ENCODE measurements at regions not wholly inside any gene's neighbourhood (a gene's known extent, or its start where the extent isn't known, plus 50 kb on each side); places are given as distances from the start of the nearest gene placed in this dataset.

- DNase-seq (ENCODE audit: low read depth), result no peak
Observed at GRCh38 chr12:88251798-88252197, 109.7 kb downstream of the TMTC3 start.

- no peak for DNase-seq (ENCODE audit: low read depth)
Observed at GRCh38 chr12:88253371-88253978, 111.4 kb downstream of the TMTC3 start.

DNA sequence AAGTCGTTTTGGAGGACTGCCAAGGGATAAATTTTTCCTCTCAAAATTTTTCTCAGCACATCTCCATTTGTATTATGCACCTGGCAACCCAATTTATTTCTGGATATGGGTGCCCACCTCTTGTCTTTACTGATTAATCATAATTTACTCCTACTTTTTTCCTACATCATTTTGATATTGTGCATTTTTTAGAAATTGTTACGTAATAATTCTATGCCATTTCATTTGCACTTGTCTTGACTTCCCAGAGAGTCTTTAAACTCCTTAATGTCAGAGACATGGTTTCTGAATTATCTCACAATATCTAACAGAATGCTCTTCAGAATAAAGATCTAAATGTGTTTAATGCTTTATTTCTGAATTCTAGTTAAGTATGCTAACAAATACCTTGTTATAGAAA is 113.1 kb downstream of the TMTC3 start:
- DNase-seq (ENCODE audit: low read depth), result no peak

- DNase-seq (ENCODE audit: low read depth), result no peak
Observed at GRCh38 chr12:88255847-88256246, 113.7 kb downstream of the TMTC3 start.

GRCh38 chr12:88258396-88258795 is 116.3 kb downstream of the TMTC3 start:
- DNase-seq (ENCODE audit: low read depth), result no peak

DNA sequence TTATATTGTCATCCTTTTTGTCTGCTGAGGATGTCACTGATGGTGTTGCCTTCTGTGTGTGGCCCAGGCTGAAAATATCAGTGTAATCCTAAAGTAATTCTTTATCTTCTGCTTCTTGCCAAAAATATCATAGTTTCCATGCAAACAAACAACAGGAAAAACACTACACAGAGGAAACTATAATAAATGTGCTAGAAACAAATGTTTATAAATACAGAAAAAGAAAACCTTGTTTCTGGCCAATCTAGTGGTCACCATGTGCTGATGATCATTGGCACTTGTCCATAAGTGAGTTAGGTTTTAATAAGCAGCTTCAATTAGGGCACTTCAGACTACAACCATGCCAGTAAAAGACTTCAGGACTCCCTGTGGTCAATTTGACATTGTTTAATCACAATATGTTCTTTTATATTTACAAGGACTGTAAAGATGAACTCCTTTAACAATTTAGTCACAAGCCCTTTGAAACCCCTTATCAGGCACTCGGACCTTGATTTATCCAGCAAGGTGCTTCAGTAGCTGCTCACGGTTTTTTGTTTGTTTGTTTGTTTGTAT is 124.8 kb downstream of the TMTC3 start:
- no peak for DNase-seq (ENCODE audit: low read depth)

GRCh38 chr12:88267630-88268029 is 125.5 kb downstream of the TMTC3 start:
- no peak for DNase-seq (ENCODE audit: low read depth)

DNA sequence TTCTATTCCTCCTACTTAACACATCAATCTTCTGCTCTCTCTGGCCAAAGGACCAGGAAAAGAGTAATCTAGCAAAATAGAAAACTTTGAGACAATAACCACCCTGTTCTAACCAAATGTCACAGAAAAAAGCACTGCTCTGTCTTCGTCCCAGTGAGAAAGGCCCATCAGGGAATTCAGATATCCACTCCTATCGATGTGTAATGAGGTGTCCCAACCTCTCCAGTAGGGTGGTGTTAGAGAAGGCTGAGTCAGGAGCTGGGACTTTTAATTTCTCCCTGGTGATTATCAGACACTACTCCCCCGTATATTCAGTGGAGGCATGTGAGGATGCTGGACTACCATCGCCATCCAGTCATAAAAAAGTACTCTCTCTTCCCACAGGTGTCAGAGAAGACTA is 130.3 kb downstream of the TMTC3 start:
- no peak for DNase-seq (ENCODE audit: low read depth)

DNA sequence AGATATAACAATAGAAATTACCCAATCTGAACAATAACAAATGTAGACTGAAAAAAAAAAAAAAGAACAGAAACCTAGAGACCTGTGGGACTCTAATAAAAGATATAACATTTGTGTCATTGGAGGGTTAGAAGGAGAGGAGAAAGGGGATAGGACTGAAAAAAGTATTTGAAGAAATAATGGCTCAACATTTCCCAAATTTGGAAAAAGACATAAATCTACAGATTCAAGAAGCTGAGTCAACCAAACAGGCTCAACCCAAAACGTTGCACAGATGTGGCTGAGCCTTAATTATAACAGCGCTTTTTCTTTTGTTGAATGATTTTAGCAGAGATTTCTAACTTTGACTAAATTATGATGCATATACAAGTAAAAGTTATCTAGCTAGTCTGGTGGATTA is 131.3 kb downstream of the TMTC3 start:
- DNase-seq (ENCODE audit: low read depth), result no peak

DNA sequence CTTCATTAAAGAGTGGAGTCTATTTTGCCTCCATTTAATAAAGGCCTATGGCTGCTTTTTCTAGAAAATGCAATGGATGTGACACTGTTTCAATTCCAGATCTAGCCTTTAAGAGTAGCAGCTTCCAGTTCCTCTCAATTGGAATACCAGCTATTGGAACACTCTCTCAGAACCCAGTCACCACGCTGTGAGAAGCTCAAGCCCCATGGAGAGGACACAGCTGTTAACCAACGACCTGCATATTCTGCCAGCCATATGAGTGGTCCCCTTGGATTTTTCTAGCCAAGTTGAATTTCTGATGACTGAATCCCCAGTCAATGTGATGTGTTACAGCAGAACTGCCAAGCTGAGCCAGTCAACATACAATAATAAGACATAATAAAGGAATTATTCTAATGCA is 131.8 kb downstream of the TMTC3 start:
- DNase-seq (ENCODE audit: low read depth), result no peak

- DNase-seq (ENCODE audit: low read depth), result no peak
Observed at GRCh38 chr12:88291498-88292131, 149.5 kb downstream of the TMTC3 start.

DNA sequence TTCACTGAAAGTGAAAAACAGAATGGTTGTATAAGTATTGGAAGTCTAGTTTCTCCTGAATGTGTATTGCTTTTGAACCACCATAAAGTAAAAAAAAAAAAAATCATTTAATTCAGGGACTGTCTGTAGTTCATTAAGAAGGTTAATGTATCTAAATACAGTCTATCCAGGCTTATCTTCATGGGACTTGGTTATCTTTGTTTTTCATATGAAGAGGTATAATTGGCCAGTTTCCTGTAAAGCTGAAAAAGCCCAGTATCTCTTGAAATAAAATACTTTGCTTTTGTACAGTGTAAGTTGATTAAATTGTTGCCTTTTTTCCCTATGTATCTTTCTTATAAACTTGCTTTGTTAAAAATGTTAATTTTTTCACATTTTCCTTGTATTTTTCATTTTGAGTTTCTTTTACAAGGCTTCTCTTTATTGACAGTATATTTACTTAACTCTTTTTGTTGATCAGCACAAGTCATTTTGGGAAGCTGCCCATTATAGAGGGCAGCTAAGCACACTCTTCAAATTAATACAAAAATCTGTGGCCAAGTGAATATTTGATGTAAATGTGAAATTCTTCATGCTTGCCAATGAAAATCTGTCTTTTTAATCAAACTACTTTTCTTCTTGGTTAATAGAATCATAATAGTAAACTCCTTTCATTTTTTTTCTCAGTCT is 156.0 kb downstream of the TMTC3 start:
- DNase-seq (ENCODE audit: low read depth), result no peak

DNA sequence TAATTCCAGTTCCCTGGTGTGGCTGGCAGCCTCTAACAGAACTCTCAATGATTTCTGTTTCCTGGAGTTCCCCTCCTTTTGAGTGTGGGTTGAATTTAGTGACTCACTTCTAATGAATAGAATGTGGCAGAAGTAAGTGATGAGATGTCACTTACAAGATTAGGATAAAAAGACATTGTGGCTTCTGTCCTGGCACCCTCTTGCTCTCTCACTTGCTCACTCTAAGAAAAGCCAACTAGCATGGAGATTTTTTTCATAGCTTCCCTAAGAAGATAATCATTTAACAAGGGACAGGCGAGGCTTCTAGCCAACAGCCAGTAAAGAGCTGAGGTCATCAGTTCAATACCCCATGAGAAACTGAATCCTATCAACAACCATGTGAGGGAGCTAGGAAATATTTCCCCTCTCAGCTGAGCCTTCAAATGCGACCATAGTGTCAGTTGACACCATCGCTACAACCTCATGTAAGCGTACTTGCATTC is 156.7 kb downstream of the TMTC3 start:
- DNase-seq (ENCODE audit: low read depth), result peak; percentile 42

DNA sequence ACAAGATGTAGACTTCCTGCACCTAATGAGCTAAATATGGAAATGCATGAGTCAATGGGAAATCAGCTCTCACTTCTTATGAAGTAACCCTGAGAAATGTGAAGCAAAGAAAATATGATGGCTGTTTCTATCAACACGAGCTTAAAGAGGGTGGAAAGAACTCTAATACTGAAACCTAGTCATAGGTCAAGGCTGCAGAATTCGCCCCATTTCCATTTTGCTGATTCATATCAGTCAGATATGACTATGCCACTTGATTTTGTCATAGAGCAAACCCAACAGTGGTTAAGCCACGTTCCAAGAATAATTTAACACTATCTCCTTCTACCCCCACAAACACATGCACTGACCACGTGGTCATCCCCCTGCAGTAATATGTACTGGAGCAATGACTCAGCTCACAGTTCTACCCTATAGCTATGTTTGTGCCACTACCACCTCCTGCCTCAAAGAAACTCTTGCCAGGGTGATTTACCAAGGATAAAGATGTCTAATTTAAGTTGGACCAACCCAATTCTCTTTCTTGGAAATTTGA is 157.5 kb downstream of the TMTC3 start:
- peak; percentile 88 for DNase-seq (ENCODE audit: low read depth)

DNA sequence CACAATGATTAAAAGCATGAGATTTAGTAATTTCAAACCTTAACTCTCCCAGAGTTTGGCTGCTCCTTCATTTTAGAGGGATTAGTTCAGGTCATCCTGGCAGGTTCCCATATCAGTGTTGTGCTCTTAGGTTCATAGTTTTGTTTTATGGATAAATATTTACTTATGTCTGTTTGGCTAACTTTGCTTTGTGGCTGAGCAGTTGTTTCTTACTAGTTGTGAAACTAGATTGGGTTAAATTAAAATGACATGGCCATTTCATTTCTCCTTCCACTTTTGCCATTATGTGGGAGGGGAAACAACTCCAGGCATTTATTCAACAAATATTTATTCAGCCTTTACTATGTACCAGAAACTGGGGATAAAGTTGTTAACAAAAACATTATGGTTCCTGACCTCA is 158.8 kb downstream of the TMTC3 start:
- DNase-seq (ENCODE audit: low read depth), result no peak

GRCh38 chr12:88303335-88303734 is 161.2 kb downstream of the TMTC3 start:
- no peak for DNase-seq (ENCODE audit: low read depth)

DNA sequence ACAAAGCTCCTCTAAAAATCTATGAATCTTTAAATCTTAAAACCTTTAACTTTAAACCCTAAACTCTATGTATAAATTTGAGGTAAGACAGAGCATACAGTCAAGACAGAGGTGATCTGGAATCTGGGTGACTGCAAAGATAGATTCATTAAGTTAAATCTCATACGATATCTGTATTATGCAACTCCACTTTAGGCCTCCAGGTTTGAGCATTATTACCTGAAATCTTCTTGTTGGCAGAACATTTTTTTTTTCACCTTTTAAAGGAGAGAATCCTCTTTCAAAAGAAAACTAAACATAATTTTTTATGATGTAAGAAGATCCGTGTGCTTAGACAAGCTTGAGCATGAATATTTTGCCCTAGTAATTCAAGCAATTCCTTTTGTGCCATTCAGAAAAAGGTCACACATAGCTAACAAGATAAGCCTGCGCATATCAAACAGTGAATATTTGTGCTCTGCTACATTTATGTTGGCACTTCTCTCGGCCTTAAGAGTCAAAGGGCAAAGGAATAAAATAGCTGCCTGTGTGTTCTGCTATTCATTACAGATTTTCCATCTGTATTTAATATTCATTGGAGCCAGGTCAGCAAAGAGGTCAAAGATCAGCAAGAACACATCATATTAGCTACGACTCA is 163.3 kb downstream of the TMTC3 start:
- no peak for DNase-seq (ENCODE audit: low read depth)

DNA sequence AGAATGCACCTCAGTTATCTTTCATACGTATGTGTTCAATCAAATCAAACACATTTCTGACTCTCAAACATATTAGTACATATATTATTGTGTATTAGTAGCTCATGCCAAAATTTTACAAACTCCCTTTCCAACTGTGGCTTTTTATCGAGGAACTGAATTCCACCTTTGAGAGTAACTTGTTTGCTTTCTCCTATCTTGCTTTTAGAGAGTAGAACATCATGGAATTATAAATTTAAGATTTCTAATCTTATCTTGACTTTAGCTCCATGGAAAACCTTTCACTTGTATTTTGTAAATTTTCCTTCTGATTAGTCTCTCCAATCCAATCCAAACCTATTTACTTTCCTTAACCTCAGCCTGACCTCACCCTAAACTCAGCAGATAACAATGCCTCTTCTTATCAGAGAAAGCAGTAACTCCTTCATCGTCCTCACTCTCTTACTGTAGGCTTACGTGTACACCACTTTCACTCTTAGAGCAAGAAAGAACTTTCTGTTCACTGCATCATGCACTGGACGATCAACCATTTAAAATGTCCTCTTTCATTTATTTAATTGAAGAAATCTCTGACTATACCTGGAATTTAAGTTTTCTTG is 164.5 kb downstream of the TMTC3 start:
- DNase-seq (ENCODE audit: low read depth), result no peak

DNA sequence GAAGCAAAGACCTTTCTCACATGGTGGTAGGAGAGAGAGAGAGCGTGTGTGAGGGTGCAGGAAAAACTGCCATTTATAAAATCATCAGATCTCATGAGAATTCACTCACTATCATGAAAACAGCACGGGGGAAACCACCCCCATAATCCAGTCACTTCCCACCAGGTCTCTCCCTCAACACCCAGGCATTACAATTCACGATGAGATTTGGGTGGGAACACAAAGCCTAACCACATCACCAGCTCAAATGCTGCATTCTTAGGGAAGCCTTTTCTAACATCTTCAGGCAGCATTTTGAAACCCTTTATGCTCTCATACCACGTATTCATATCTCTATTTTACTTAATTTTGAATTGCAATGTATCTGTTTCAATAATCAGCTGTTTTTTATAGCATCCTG is 165.9 kb downstream of the TMTC3 start:
- no peak for DNase-seq (ENCODE audit: low read depth)

DNA sequence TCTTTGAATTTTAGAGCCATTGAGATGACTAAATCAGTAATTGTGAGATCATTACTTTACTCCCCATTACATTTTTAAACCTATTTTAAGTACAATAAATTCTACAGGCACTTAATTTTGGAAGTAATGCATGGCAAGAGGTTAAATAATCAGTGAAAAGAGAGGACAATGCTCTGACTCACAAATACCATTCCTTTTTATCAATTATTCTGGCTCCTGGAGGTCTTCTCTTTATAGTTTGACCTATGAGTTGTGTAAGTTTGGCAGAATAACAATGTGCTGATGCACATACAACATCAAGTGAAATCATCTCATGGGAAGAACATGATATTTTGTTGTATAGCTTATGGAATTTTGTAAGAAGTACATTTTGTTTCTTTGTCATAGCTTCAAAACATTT is 166.7 kb downstream of the TMTC3 start:
- DNase-seq (ENCODE audit: low read depth), result peak; percentile 64

DNA sequence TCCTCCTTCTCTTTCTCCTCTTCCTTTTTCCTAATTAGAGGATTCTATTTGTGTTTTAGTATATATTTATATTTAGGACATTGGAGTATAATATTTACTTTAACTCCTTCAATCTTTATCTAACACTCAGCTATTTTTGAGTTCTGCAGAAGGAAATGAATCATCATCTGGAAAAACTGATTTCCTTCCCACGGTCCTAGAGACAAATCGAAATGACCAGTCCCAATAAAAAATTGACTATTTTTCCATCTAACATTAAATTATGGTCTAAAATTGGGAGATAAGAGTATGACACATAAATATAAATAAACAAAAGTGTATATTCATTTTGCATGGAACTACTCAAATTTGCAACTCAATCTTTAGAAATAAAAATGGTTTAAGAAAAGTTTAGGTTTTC is 167.4 kb downstream of the TMTC3 start:
- DNase-seq (ENCODE audit: low read depth), result peak; percentile 43

GRCh38 chr12:88310069-88310468 is 168.0 kb downstream of the TMTC3 start:
- peak; percentile 51 for DNase-seq (ENCODE audit: low read depth)

Data from HS-27A (cell line).